SH-SY5Y (cell line): ENCODE measurements at regions not wholly inside any gene's neighbourhood (a gene's known extent, or its start where the extent isn't known, plus 50 kb on each side); places are given as distances from the start of the nearest gene placed in this dataset.

Experiments used
- GATA2 ChIP-seq: IDR thresholded peaks from 2 replicates; pipeline ENCODE4 v1.6.1; 2011; ENCODE audit warnings: mild to moderate bottlenecking, low read depth, low read length
- GATA3 ChIP-seq: IDR thresholded peaks from 2 replicates; pipeline ENCODE4 v1.6.1; 2011; ENCODE audit warnings: low read depth, mild to moderate bottlenecking, low read length, moderate library complexity

GRCh38 chr9:74056023-74056422, 441.1 kb upstream of the RORB start:
- TF ChIP-seq GATA2 (no peak), GATA3 (no peak)
